H1 (cell line): ENCODE measurements at regions not wholly inside any gene's neighbourhood (a gene's known extent, or its start where the extent isn't known, plus 50 kb on each side); places are given as distances from the start of the nearest gene placed in this dataset.

Source experiments
- BACH1 ChIP-seq: IDR thresholded peaks from 2 replicates; pipeline ENCODE4 v1.6.1; 2012; ENCODE audit warnings: low read length, improper control_type of control experiment
- EGR1 ChIP-seq: IDR thresholded peaks from 2 replicates; pipeline ENCODE4 v1.6.1; 2011; ENCODE audit warnings: low read depth, low read length, borderline replicate concordance
- GTF2F1 ChIP-seq: IDR thresholded peaks from 2 replicates; pipeline ENCODE4 v1.6.1; 2012; ENCODE audit warnings: low read depth, low read length, improper control_type of control experiment, borderline replicate concordance
- HDAC2 ChIP-seq, 2 experiments: fragments of 300-600 bp in 1 of 2; sonication (generic) in 1 of 2; IDR thresholded peaks; 2 replicates each; pipeline ENCODE4 v1.6.1; 2011 to 2012; ENCODE audit warnings: low read depth in 2 of 2, low read length in 2 of 2, mild to moderate bottlenecking in 2 of 2, moderate library complexity in 2 of 2, borderline replicate concordance in 1 of 2, inconsistent platforms in 1 of 2
- KDM4A ChIP-seq: IDR thresholded peaks from one replicate; pipeline ENCODE4 v1.7.1; 2012; ENCODE audit warnings: low read depth, mild to moderate bottlenecking, moderate library complexity, low read length, inconsistent platforms; ENCODE audit not compliant: severe bottlenecking
- NRF1 ChIP-seq: IDR thresholded peaks from 2 replicates; pipeline ENCODE4 v1.6.1; 2011; ENCODE audit warnings: mild to moderate bottlenecking, low read depth, low read length, improper control_type of control experiment
- SAP30 ChIP-seq: fragments of 300-600 bp; sonication (generic); IDR thresholded peaks from 2 replicates; pipeline ENCODE4 v1.7.1; 2012; ENCODE audit warnings: low read length, moderate library complexity, mild to moderate bottlenecking, inconsistent platforms; ENCODE audit not compliant: insufficient read depth, insufficient replicate concordance
- SIN3A ChIP-seq, 2 experiments: IDR thresholded peaks in 1 of 2; conservative IDR thresholded peaks in 1 of 2; 2 replicates each; pipeline ENCODE4 v1.6.1; 2011 to 2012; ENCODE audit warnings: low read length in 2 of 2, improper control_type of control experiment in 1 of 2, low read depth in 1 of 2, mild to moderate bottlenecking in 1 of 2
- TAF7 ChIP-seq: optimal IDR thresholded peaks from 2 replicates; pipeline ENCODE3; 2011; ENCODE audit warnings: low read depth, mild to moderate bottlenecking, inconsistent platforms, low read length, moderate library complexity, borderline replicate concordance
- TF ChIP-seq, protein P1 (sequence below): fragments of 300-600 bp; sonication (generic); IDR thresholded peaks from 2 replicates; pipeline ENCODE4 v1.7.1; 2012; ENCODE audit warnings: low read length, moderate library complexity, mild to moderate bottlenecking, inconsistent platforms; ENCODE audit not compliant: insufficient replicate concordance
- TF ChIP-seq, protein P2 (sequence below): IDR thresholded peaks from 2 replicates; pipeline ENCODE4 v1.6.1; 2011; ENCODE audit warnings: low read depth, mild to moderate bottlenecking, low read length; ENCODE audit not compliant: insufficient read depth

DNA sequence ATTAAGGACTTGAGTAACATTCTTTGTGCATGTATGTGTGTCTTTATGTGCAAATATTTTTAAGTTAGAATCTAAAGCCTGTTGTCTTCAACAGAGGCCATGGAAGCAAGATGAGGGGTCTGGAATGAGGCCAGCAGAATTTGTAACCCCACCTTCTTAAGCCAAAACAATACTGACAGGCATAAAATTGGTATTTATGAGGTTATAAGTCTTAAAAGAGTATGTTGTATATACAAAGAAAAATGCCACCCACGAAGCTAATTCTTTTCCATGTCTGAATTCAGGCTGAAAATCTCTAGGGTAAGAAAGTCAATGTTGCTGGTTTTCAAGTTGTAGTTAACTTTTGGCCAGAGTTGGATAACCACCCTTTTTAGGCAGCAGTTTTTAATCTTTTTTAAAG lies 86.2 kb upstream of the TMTC1 start (continued):
- TF ChIP-seq, protein P1, sequence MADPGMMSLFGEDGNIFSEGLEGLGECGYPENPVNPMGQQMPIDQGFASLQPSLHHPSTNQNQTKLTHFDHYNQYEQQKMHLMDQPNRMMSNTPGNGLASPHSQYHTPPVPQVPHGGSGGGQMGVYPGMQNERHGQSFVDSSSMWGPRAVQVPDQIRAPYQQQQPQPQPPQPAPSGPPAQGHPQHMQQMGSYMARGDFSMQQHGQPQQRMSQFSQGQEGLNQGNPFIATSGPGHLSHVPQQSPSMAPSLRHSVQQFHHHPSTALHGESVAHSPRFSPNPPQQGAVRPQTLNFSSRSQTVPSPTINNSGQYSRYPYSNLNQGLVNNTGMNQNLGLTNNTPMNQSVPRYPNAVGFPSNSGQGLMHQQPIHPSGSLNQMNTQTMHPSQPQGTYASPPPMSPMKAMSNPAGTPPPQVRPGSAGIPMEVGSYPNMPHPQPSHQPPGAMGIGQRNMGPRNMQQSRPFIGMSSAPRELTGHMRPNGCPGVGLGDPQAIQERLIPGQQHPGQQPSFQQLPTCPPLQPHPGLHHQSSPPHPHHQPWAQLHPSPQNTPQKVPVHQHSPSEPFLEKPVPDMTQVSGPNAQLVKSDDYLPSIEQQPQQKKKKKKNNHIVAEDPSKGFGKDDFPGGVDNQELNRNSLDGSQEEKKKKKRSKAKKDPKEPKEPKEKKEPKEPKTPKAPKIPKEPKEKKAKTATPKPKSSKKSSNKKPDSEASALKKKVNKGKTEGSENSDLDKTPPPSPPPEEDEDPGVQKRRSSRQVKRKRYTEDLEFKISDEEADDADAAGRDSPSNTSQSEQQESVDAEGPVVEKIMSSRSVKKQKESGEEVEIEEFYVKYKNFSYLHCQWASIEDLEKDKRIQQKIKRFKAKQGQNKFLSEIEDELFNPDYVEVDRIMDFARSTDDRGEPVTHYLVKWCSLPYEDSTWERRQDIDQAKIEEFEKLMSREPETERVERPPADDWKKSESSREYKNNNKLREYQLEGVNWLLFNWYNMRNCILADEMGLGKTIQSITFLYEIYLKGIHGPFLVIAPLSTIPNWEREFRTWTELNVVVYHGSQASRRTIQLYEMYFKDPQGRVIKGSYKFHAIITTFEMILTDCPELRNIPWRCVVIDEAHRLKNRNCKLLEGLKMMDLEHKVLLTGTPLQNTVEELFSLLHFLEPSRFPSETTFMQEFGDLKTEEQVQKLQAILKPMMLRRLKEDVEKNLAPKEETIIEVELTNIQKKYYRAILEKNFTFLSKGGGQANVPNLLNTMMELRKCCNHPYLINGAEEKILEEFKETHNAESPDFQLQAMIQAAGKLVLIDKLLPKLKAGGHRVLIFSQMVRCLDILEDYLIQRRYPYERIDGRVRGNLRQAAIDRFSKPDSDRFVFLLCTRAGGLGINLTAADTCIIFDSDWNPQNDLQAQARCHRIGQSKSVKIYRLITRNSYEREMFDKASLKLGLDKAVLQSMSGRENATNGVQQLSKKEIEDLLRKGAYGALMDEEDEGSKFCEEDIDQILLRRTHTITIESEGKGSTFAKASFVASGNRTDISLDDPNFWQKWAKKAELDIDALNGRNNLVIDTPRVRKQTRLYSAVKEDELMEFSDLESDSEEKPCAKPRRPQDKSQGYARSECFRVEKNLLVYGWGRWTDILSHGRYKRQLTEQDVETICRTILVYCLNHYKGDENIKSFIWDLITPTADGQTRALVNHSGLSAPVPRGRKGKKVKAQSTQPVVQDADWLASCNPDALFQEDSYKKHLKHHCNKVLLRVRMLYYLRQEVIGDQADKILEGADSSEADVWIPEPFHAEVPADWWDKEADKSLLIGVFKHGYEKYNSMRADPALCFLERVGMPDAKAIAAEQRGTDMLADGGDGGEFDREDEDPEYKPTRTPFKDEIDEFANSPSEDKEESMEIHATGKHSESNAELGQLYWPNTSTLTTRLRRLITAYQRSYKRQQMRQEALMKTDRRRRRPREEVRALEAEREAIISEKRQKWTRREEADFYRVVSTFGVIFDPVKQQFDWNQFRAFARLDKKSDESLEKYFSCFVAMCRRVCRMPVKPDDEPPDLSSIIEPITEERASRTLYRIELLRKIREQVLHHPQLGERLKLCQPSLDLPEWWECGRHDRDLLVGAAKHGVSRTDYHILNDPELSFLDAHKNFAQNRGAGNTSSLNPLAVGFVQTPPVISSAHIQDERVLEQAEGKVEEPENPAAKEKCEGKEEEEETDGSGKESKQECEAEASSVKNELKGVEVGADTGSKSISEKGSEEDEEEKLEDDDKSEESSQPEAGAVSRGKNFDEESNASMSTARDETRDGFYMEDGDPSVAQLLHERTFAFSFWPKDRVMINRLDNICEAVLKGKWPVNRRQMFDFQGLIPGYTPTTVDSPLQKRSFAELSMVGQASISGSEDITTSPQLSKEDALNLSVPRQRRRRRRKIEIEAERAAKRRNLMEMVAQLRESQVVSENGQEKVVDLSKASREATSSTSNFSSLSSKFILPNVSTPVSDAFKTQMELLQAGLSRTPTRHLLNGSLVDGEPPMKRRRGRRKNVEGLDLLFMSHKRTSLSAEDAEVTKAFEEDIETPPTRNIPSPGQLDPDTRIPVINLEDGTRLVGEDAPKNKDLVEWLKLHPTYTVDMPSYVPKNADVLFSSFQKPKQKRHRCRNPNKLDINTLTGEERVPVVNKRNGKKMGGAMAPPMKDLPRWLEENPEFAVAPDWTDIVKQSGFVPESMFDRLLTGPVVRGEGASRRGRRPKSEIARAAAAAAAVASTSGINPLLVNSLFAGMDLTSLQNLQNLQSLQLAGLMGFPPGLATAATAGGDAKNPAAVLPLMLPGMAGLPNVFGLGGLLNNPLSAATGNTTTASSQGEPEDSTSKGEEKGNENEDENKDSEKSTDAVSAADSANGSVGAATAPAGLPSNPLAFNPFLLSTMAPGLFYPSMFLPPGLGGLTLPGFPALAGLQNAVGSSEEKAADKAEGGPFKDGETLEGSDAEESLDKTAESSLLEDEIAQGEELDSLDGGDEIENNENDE: no peak
- TF ChIP-seq GTF2F1: no peak
- TF ChIP-seq, protein P2, sequence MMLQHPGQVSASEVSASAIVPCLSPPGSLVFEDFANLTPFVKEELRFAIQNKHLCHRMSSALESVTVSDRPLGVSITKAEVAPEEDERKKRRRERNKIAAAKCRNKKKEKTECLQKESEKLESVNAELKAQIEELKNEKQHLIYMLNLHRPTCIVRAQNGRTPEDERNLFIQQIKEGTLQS: no peak
- no peak for TF ChIP-seq KDM4A
- TF ChIP-seq TAF7: no peak
- no peak for TF ChIP-seq SIN3A (conservative IDR thresholded peaks at IDR 0.05 in 1 of 2, IDR thresholded peaks at IDR 0.05 in 1 of 2; ENCODE audit: low read depth in 1 of 2, low read length in 2 of 2)
- TF ChIP-seq BACH1: no peak
- TF ChIP-seq SAP30: no peak
- no peak for TF ChIP-seq HDAC2 (IDR thresholded peaks at IDR 0.05; ENCODE audit: borderline replicate concordance in 1 of 2, low read depth in 2 of 2, low read length in 2 of 2)
- TF ChIP-seq EGR1: no peak
- TF ChIP-seq NRF1: no peak
